HG03575 (cell line): ENCODE measurements at regions not wholly inside any gene's neighbourhood (a gene's known extent, or its start where the extent isn't known, plus 50 kb on each side); places are given as distances from the start of the nearest gene placed in this dataset.
"Not testable (repeated sequence)": the region's sequence is repeated elsewhere in the genome, so short reads cannot be mapped to it uniquely, and the experiment has no call there.

ENCODE experiments used
- ATAC-seq: cut with Tn5 transposase; IDR thresholded peaks from one replicate; pipeline ENCODE4 v1.9.1; 2021; ENCODE audit not compliant: unreplicated experiment, insufficient number of reproducible peaks, low FRiP score; ENCODE audit errors: extremely low read depth

DNA sequence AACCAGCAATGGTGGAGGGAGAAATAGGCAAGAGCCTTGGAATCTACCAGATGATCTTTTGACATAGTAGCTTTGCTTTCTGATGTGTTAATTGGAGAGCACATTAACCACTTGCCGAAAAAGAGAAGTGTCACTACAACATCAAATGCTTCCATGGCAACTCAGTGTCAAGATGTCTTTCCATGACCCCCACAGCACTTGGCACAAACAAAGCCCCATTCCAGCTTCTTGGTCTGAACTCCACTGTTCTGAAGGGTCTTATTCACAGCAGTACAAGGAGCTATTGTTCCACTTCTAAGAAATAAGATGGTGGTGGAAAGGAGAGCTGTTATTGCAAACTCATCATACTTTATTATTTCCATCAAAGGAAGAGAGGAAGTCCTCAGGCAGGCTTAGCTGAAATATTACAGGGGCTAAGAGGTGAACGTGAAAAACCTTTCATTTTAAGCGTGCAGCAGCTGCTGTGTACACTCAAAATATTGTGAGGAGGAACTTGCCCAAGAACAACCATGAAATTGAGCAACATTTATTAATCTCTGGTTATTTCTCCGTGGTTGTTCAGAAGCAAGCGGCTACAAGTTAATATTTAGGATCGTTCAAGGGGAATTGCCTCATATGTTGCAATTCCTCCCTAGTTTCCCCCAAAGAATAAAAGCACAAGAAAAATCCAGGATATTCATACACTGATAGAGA lies 354.8 kb upstream of the CELF2 start:
- ATAC-seq, result no peak

DNA sequence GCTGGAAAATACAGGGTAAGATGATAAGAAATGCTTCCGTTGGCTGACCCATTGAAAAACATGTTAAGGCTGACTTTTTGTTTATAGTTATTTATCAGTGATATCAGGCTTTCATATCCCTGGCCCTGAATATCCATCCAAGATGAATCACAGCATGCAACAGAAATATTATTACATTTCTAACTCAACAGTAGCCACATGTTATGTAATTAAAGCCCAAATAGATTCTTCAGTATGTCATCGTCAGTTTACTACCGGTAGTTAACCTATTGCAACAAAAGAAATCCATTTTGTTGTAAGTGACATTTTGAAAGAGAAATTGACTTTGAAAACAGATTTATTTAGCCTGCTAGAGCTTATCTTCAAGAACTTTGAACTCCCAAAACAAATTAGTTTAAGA lies 354.1 kb upstream of the CELF2 start:
- no peak for ATAC-seq

DNA sequence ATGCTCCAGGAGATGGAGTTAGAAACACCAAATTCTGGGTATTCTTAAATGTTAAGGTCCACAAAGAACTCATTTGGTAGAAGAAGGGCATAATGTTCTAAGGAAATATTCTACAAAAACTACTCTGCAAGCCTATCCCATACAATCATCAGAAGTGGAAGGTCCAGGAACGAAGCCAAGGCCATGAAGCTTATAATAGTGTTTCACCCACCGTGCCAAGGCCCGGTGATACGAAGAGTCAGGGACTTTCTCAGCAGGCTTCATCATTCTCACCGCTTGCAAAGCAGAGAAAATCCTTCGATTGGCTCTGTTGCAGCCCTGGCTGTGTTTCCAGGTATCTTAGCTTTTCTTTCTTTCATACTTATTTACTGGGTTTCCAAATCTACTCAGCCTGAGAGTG lies 351.9 kb upstream of the CELF2 start:
- ATAC-seq, result no peak

DNA sequence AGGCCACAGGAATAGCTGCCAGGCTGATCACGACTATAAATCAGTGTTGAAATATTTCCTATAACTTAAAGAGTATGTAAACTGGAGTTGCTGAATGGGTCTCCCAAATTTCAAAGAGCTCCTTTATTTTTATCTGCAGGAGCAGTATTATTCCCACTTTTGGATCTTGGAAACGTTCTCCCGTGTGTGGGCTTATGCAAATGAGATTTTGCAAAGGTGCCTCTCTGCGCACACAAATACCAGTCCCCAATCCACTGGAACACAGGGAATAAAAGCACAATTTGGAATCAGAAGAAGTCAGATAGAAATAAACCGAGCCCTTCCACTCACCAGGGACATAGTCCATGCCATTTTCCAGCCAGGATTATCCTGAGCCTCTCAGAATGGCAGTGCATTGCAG lies 350.2 kb upstream of the CELF2 start:
- no peak for ATAC-seq

DNA sequence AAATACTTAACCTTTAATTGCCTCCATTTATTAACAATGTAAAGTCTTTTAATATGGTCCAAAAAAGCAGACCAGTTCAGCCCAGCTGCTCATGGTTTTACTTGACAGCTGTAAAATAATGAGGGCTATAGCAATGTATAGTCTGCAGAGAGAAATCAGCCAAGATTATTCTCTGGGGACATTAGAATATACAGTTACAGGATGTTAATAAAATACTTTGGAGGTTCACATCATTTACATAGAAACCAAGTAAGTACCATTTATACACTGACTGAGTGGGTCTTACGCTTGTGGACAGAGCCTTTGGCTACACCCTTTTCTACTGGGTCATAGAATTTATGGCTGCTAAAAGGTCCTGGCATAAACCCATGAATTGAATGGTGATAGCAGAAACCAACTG lies 340.7 kb upstream of the CELF2 start:
- no peak for ATAC-seq

DNA sequence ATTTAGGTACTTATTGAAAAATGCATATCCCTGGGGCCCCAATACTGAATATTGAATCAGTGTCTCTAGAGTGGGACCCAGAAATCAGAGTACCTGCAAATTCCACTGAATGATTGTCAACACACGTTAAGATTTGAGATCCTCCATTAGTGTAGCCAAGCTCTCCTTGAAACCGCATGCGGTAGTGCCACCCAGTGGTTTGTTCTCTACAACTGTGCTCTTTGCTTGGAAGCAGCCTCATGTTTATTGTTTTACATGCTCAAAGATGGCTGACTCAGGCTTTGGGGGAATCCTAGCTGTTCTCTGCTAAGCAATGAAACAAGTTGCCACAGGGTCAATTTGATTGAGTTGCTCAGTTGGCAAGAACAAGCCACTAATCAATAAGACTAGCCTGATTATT lies 340.2 kb upstream of the CELF2 start:
- ATAC-seq, result no peak

DNA sequence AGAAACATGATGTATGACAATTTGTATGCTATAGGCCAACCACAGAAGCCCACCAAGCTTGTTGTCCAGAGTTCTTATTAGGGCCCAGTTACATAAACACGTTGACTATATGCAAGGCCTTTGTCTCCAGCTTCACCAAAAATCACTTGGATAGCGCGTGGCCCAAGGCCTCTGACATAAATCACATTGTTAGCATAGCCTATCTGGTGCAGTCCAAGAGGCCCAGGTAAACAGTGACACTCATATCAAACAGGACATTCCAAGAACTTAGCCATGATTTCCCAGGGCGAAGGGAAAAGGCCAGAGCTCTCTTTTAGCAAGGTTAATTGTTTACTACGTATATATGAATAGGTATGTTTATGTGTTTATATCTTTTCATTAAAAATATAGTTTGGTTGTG lies 337.2 kb upstream of the CELF2 start:
- ATAC-seq, result no peak

DNA sequence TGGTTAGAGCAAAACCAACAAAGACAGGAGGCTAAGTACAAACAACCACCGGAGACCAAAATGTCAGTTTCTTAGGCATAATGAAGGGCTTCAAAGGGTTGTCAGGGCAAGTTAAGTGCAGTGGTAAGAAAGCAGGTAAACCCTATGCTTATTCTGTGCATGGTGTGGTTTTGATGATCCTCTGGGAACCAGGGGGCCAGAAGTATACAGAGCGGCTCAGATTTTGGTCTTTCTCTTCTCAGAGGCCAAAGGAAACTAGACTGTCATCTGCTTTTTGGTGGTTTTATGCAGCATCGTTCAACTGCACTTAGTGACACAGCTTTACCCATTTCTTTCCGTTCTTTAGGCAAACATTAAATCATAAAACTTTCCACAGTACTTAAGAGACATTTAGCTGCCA lies 332.7 kb upstream of the CELF2 start:
- no peak for ATAC-seq

DNA sequence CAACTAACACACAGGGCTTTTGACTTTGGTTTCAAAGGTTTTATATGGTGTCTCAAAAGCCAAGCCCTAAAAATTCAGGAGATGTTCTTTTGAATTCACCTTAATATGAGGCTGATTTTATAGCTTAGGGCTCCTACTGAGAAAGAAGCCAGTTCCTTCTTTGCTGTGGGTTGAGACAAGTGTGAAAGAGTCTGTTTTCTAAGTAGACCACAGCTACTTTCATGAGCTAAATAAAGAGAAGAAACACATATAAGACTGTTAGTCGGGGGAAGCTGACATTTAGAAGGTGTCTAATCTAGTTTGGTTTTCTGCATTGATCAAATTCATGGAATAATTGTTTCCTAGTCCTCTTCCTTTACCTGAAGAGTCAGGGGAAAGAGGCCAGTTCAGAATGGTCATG lies 332.1 kb upstream of the CELF2 start:
- no peak for ATAC-seq

DNA sequence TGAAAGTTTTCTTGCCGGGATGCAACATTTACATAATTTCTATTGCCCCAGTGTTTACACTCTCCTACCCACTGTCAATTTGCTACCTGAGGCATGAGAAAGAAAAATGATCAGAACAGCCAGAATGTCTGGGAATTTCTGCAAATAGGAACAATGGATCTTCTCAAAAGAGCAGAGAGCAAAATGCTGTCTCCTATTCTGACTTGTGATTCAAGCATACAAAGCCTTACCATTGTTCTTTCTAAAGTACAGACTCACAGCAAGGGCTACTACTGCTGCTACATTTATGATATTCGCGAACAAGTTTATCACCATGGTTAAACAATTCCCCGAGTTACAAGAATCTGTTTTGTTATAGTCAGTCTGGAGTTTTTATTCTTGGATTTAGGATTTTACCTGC lies 329.9 kb upstream of the CELF2 start:
- no peak for ATAC-seq

DNA sequence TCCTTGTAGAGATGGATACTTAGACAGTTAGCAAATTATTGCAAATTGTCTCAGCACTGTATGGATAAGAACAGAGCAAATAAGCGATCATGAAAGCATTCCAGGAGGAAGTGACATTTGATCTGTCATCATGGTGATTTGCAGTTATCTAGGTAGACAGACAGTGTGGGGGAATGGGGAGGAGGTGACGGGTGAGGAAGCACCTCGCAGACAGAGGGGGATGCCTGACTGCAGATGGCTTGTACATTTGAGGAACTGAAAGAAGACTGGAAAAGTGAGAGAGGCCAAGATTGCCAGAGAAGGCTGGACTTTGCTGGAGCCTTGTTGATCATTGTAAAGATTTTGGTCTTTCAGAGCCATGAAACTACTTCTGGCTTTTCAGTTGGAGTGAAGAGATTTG lies 318.2 kb upstream of the CELF2 start:
- no peak for ATAC-seq

DNA sequence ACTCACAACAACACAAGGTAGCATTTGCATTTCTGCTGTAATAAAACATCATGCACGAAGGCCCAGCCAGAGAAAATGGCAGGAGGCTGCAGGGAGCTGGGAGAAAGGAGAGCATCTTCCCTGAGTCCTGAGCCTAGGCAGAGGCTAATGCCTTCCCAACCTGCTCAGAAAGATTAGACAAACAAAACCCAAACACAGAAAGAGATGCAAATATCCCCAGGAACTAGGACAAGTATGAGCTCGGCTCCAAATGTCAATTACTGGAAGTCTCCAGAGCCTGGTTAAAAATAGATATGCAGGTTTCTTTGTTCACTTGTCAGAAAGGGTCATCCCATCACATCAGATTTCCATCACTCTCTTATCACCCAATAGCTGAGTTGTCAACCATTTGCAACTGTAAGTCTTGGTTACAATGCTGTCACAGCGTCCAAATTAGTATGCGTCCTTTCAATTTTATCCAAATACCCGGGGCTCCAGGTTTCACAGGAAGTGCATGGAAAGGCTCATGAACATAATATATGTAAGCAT lies 316.5 kb upstream of the CELF2 start:
- ATAC-seq, result no peak

DNA sequence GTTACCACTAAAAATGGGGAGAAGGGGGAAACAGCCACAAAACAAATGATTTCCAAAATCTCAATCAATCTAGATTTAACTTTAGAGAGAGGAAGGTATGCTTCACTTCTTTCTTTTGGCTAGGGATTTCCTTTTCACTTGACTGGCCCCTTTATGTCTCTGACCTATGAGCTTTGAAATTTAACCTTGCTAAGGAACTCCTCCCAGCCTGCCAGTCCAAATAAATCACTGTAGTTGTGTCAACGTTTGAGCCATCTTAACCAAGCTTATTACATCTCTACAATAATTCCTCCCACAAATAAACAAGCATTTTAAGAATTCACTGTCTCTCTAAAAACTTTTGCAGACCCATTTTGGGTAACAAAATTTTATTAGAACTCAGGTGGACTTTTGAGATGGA lies 315.5 kb upstream of the CELF2 start:
- no peak for ATAC-seq

DNA sequence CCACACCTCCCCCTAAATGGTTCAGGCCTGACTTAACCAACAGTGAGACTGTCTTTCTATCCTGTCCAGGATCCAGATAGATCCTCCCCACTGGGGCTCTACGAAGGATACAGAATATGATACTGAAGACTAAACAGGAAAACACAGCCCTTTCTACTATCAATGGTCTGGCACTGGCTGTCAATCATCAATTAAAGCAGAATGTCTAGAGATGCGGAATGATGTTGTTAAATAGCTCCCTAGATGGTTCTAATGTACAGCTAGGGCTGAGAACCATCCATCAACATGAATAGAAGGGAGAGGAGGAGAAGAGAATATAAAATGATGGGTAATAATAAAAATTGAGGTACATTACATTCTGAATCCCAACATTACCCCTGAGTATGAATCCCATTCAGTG lies 314.3 kb upstream of the CELF2 start:
- ATAC-seq, result no peak

DNA sequence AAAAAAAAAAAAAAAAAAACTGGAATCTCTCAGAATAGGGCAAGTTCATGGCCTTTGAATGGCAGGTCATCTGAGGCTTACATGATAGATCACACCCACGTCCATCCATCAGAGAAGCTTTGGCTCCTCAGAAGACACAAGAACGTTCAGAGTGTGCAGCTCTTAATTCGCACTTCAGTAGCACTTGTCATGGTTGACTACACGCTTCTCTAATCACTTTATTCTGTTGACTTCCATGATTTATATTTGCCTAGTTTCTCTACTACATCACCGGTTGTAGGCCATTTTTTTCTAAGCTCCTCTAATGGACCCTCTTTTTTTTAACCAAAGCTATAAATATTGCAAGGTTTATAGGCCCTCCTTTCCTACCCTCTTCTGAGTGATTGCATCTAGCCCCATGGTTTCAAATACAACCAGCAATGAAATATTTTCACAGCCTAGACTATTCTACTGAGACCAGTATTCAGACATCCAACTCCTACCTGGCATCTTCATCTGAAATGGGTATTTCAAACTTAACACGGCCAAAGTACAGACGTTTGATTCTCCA lies 305.4 kb upstream of the CELF2 start:
- no peak for ATAC-seq

DNA sequence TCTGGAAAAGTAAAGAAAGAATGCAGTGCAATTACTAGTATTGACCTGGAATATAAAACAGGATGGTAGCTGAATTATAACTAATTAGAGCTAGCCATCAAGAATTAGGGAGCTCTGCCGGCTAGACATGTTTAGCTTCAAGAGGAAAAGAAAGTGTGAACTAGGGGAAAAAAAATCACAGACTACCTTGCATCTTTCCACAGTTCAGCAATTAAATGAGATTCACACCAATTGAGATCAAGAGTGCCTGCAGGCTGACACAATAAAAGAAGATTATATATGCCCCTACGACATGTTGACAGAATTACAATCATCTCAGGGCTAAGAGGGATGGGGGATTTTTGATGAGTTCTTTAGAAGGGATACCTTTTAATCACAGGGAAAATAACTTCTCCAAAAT lies 303.3 kb upstream of the CELF2 start:
- ATAC-seq, result no peak

DNA sequence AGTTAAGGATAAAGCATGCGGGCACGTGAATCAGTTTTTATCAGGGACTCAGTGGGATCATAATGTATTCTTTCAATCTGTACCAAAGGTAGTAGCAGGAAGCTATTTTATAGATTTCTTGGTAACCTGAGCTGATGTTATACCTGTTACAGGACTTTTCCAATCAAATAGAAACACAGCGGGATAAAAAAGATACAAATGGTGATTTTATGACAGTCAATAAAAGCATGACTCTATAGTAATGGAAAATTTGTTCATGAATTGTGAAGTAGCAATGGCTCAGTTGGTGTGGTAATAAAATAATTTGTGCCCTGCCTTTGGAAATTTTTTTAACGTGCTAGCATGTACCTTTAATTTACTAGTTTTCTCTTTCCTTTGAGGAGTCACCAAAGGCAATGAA lies 300.7 kb upstream of the CELF2 start:
- ATAC-seq, result no peak

DNA sequence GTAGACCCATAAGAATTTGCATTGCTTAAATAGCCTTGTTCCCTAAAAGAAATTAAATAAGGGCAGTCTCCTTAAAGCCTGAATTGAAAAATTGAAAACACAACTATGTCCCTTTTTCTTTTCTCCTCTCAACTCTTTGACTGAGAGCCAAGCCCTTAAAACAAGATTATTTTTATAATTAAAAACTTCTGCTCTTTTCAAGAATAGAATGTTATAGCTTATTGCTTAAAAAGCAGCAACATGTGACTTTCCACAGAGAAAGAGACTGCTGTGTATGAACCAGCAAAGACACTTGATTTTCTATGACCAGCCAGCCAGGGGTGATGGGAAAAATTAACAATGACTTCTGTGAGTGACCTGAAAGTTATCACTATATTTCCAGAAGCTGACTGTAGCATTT lies 295.2 kb upstream of the CELF2 start:
- no peak for ATAC-seq

DNA sequence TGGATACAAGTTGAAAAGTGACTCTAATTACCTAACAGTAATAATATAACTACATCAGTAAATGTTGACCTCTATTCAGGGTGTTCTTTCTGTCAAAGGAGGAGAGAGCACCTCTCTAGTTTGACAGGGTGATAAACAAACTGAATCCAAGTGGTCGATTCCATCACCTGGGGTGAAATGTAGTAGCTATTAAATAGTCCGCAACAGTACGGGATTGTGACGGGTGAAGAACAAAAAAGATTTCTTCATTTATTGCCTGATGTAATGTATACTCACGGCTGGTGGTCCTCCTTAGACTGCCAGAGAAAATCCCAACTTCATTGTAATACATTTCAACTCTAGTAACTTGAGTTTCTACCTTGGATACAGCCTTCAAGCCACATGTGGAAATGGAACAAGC lies 292.5 kb upstream of the CELF2 start:
- no peak for ATAC-seq

DNA sequence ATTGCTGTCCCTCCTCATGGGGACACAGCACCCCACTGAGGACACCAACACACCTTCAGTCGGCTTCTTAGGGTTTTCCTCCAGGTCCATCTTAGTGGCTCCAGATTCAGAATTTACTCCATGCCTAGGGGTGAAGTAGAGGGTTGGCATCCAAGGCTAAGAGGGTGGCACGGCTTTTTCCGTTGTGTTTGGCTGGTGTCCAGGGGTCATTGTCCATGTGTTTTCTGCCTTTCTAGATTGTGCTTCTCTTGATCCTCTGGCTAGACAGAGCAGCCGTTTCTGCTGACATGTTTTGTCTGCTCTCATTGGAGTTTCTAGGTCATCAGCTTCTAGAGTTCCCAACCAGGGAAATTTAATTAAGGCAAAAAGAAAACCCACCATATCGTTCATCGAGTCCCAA lies 291.6 kb upstream of the CELF2 start:
- ATAC-seq, result no peak

DNA sequence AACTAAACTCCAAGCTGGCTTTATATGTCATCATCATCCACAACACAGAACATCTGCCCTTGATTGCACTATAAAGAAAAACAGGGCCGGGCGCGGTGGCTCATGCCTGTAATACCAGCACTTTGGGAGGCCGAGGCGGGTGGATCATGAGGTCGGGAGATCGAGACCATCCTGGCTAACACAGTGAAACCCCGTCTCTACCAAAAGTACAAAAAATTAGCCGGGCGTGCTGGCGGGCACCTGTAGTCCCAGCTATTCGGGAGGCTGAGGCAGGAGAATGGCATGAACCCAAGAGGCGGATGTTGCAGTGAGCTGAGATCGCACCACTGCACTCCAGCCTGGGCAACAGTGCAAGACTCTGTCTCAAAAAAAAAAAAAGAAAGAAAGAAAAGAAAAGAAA lies 290.3 kb upstream of the CELF2 start:
- not testable (repeated sequence) for ATAC-seq
